ENCODE measurements at regions not wholly inside any gene's neighbourhood (a gene's known extent, or its start where the extent isn't known, plus 50 kb on each side); places are given as distances from the start of the nearest gene placed in this dataset.
"Not testable (repeated sequence)": the region's sequence is repeated elsewhere in the genome, so short reads cannot be mapped to it uniquely, and the experiment has no call there.

- no peak for DNase-seq (ENCODE audit: insufficient read length, low spot score)
- no peak for FAIRE-seq
Measured at GRCh38 chr1:4132352-4133296, 232.6 kb upstream of the C1orf174 start.

DNA sequence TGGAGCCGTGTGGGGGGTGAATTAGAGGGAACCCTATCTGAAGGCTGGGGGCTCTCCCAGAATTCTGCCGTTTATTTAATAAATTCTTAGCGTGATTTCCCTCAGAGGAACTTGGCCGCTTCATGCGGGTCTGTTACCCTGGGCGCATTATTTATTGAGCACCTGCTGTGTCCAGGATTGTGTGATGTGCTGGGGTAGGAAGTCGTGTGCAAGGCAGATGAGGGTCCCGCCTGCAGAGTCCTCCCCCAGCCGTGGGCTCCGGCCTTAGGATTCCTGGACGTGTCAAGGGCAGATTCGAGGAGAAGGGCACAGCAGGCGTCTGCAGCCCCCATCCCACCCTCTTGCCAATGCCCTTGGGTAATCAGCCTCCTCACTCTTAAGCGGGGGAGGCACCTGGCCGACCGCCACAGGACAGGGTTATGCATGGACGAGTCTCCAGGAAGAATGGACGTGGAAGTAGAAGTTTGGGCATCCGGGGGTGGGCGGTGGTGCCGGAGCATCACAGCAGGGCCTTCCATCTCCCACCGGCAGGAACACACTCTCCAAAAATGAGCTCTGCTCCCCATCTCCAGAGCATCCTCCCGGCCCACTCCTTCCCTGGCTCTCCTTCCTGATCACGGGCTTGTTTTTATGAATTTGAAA, 233.3 kb upstream of the C1orf174 start:
- FAIRE-seq = no peak

GRCh38 chr1:4133939-4134321, 233.9 kb upstream of the C1orf174 start:
- FAIRE-seq = no peak
- no peak for DNase-seq (ENCODE audit: insufficient read length, low spot score)

More for the DNA sequence above, 233.3 kb upstream of the C1orf174 start:
- no peak for DNase-seq (ENCODE audit: insufficient read length, low spot score)

DNA sequence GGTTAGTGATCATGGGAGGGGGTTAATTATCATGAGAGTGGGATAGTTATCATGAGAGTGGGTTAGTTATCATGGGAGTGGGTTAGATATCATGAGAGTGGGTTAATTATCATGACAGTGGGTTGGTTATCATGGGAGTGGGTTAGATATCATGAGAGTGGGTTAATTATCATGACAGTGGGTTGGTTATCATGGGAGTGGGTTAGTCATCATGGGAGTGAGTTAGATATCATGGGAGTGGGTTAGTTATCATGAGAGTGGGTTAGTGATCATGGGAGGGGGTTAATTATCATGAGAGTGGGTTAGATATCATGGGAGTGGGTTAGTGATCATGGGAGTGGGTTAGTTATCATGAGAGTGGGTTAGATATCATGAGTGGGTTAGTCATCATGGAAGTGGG, 235.8 kb upstream of the C1orf174 start:
- DNase-seq (ENCODE audit: insufficient read length, low spot score); FAIRE-seq: not testable (repeated sequence)

- no peak for FAIRE-seq
- no peak for DNase-seq (ENCODE audit: insufficient read length, low spot score)
Measured at GRCh38 chr1:4137621-4138415, 237.7 kb upstream of the C1orf174 start.

DNA sequence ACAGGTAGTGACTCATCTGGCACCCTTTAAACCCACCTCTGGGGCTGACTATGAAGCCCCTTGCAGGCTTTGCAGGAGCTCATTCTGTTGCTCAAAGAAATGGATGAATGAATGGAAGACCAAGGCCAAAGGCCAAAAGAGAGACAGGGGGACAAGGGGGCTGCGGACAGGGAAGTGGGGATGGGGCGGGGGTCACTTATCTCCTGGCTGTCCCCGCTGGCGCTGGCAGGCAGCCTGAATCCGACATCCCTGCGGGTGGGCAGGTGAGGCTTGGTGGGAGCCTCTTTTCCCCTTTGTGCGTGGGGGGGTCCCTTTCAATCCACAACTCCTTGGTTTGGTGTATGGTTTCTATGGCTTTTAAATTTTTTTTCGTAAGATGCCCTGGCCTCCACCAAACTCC, 239.6 kb upstream of the C1orf174 start:
- FAIRE-seq (no peak), DNase-seq (ENCODE audit: insufficient read length, low spot score) (no peak)

GRCh38 chr1:4140241-4140640, 240.2 kb upstream of the C1orf174 start:
- DNase-seq (ENCODE audit: insufficient read length, low spot score) (no peak), FAIRE-seq (no peak)

DNA sequence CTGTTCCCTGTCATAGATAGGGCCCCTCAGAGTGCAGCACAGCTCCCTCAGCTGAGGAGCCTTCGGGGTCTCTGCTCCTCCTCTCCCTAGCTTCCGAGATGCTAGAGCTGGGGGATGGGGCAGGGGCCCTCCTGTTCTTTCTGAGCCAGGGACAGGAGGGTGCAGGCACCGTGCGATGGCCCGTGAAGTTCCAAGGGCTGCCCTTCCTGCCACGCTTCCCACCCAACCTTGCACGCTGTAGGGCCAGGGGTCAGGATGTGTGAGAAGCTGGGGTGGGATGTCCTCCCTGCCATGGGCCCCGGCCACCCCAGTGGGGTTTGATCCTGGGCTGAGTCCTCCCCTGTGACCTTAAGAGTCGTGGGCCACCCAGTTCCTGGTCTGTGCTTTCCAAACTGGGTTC, 240.7 kb upstream of the C1orf174 start:
- FAIRE-seq (no peak), DNase-seq (ENCODE audit: insufficient read length, low spot score) (no peak)

GRCh38 chr1:4144349-4144971, 244.4 kb upstream of the C1orf174 start:
- FAIRE-seq = no peak

GRCh38 chr1:4146101-4146500, 246.0 kb upstream of the C1orf174 start:
- FAIRE-seq (no peak), DNase-seq (ENCODE audit: insufficient read length, low spot score) (no peak)

More at GRCh38 chr1:4144349-4144971, 244.4 kb upstream of the C1orf174 start:
- no peak for DNase-seq (ENCODE audit: insufficient read length, low spot score)

DNA sequence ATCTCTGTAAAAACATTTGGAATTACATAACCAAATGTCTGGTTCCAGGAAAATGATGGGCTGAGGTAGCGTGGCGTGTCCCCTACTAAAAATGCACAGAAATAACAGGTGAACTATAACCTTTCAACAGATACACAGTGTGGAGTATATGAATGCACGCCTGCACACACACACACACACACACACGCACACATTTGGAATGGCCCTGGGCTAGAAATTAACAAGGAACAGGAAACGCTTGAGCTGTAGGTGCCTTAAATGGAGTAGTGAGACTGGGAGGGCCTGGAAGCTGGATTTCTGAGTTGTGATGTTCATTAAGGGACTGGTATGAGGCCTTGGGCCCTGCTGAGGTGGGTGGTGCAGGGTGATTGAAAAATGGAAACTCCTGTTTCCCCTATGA, 246.5 kb upstream of the C1orf174 start:
- DNase-seq (ENCODE audit: insufficient read length, low spot score) = no peak
- no peak for FAIRE-seq

DNA sequence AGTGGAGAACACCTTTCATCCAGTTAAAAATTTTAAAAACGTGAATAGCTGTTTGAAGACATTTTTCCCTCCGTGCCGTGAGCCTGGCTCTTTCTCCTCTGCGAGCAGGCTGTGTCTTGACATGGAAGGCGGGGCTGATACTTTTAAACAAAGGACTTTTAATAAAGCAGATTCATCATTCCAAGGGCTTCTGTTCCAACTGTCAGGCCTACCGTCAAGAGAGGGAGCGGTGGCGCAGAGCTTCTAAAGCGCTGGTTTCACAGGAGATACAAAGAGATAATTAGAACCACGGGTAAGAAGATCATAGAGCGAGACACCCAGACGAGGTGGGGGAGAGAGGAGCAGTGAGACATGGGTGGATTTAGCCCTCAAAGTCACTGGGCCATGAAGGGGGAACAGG, 247.4 kb upstream of the C1orf174 start:
- FAIRE-seq = no peak
- DNase-seq (ENCODE audit: insufficient read length, low spot score) = no peak

DNA sequence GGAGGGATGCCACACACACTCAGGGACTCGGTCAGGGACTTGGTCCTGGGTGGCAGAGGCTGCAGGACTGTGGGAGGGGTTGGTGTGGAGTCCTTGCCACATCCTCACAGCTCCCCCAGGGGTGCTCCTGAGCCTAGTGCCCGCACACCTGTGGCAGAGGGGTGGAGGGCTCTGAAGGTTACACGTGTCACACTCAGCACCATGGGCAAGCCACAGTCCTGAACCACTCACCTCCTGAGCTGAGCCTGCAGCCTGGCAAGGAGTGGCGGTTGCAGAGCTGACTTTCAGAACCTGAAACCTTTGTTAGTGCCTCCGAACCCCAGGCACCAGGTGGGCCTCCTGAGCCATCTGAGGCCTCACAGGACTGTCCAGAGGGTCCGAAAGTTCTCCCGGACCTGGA, 249.2 kb upstream of the C1orf174 start:
- no peak for FAIRE-seq
- DNase-seq (ENCODE audit: insufficient read length, low spot score) = no peak

DNA sequence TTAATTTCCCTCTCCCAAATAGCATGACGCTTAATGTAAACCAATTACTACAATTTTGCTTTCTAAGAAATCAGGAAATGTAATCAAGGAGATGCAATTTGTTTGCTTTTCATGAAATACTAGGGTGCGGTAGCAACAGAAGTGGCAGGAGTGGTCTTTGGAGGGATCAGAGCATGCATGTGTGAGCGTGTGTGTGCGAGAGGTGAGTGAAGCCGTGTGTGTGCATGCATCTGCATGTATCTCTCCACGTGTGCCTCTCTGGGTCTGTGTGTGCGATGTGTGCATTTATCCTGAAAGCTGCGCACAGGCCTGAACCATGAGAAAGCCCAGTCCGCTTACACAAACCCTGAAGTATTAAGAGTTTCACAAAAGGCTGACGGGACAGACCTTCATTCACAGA, 249.8 kb upstream of the C1orf174 start:
- DNase-seq (ENCODE audit: insufficient read length, low spot score) (no peak), FAIRE-seq (no peak)

DNA sequence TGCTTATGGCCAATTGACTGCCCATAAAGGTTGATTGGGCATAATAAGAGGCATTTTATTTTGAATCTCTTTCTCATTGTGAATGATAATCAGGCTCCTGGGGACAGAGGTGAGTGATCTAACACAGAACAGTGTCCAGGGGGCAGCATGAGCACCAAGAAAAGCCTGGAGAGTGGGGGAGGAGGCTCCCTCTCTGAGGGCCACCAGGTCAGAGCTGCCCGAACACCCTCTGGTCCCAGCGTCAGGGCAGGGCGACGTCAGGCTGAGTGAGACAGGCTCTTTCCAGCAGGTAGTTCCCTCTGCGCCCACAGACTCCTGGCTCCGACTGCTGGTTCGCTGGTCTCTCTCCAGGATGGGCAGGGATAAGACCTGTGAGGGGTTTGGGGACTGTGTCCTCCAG, 250.2 kb upstream of the C1orf174 start:
- no peak for DNase-seq (ENCODE audit: insufficient read length, low spot score)
- no peak for FAIRE-seq

DNA sequence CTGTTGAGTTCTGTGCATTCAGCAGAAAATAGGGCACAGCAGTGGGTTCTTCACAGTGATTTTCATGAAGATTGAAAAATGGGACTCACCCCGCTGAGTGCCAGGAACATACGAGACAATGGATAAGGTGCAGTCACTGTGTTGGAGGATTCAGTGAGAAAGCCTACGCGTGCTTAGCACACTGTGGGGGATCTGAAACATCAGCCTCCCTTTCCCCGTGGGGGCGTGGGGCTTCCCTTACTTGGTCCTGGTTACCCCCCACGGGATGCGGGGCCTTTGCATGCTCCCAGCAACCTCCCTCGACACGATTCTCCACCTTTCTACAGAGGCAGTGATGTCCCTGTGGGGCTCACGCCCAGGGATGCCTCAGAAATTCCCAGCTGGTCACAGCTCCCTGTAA, 252.2 kb upstream of the C1orf174 start:
- FAIRE-seq (no peak), DNase-seq (ENCODE audit: insufficient read length, low spot score) (no peak)

DNA sequence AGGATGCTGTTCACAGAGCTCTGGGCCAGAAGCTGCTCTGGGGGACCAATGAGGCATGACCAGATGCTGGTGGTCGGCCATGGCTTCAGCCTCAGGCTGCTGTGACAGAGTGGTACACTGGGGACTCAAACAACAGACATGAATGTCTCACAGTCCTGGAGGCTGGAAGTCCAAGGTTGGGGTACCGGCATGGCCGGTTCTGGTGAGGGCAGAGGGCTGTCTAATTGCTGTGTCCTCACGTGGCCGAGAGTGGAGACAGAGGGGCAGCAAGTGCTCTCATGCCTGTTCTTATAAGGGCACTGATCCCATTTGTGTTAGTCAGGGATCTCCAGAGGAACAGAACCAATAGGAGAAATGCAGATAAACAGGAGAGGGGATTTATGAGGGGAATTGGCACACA, 253.5 kb upstream of the C1orf174 start:
- FAIRE-seq (no peak), DNase-seq (ENCODE audit: insufficient read length, low spot score) (no peak)

DNA sequence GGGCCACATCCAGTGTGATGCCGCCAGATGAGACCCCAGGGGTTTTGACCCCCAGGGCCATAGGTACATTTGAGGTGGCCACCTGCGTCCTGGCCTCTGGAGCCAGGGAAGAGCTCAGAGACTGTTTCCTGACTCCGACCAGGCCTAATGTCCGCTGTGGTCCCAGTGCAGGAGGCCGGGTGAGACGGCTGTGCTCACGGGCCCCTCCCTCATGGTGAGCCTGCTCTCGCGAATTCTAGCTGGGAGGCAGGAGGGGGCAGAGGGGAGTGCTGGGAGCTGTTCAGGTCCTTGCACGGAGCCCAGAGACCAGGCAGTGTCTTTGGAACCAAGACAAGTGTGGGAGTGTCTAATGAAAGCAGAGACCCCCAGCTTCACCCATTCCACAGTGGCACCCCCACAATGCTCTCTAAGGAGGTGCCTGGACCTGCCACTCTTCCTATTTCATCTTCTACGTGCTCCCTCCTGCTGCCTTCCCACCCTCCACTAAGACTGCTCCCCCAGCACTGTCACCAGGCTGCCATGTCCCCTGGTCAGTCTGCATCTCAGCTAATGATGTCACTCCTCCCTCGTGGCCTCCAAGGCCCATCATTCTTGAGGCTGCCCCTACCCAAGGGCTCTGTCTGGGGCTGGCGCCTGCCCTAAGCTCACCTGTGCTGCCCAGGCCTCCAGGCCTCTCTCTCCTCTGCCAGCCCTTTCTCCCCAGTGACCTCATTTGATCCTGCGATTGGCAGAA, 256.3 kb upstream of the C1orf174 start:
- FAIRE-seq = no peak
- DNase-seq (ENCODE audit: insufficient read length, low spot score) = no peak

- DNase-seq (ENCODE audit: insufficient read length, low spot score) (no peak), FAIRE-seq (no peak)
Measured at GRCh38 chr1:4160181-4160580, 260.1 kb upstream of the C1orf174 start.

DNA sequence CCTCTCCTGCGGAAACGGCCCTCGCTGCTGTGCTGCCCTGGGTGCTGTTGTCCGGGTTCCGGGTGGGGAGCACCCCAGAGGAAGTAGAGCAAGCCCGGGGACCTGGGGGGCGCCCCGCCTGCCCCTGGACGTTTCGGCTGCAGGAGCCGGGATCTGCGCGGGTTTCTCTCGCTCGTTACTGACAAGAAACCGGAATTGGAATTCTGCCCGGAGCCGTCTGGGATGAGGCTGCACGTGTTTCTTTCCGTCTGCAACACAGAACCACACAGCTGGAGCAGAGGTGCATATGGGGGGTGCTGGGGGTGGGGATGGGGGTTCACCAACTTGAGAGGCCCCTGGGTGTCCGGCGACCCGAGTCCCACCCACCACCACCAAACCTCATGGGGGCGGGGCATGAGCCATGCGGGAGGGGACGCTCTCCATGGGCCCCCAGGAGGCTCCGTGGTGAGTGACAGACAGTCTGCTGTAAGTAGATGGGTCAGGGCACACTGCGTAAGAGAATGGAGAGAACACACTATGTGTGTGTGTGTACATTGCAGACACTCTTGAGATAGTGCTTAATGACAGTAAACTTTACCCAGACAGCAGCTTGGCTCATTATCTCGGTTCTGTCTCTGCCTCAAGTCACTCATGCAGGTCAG, 261.4 kb upstream of the C1orf174 start:
- FAIRE-seq (no peak), DNase-seq (ENCODE audit: insufficient read length, low spot score) (no peak)

Measured in GM19239 (cell line).